Esophagus squamous epithelium (tissue), 4 donors: ENCODE measurements at regions not wholly inside any gene's neighbourhood (a gene's known extent, or its start where the extent isn't known, plus 50 kb on each side); places are given as distances from the start of the nearest gene placed in this dataset.

Source experiments
- POLR2A ChIP-seq, 4 donors: fragments of 450-650 bp; IDR thresholded peaks; one replicate each; pipeline ENCODE4 v1.6.1; 2017; ENCODE audit warnings: antibody characterized with exemption in 4 of 4, mild to moderate bottlenecking in 4 of 4, moderate library complexity in 3 of 4
- TF ChIP-seq, protein P1 (sequence below), 6 experiments: fragments of 450-650 bp in 4 of 6; fragments of 200-600 bp in 2 of 6; sonication (generic) in 2 of 6; IDR thresholded peaks; one replicate each; pipeline ENCODE4 v1.5.1; 2016 to 2019; ENCODE audit warnings: antibody characterized with exemption in 6 of 6, mild to moderate bottlenecking in 4 of 6, moderate library complexity in 4 of 6

GRCh38 chr21:41032541-41032940 is 135.4 kb upstream of the BACE2 start:
- TF ChIP-seq POLR2A (IDR thresholded peaks at IDR 0.05): no peak
- TF ChIP-seq, protein P1, sequence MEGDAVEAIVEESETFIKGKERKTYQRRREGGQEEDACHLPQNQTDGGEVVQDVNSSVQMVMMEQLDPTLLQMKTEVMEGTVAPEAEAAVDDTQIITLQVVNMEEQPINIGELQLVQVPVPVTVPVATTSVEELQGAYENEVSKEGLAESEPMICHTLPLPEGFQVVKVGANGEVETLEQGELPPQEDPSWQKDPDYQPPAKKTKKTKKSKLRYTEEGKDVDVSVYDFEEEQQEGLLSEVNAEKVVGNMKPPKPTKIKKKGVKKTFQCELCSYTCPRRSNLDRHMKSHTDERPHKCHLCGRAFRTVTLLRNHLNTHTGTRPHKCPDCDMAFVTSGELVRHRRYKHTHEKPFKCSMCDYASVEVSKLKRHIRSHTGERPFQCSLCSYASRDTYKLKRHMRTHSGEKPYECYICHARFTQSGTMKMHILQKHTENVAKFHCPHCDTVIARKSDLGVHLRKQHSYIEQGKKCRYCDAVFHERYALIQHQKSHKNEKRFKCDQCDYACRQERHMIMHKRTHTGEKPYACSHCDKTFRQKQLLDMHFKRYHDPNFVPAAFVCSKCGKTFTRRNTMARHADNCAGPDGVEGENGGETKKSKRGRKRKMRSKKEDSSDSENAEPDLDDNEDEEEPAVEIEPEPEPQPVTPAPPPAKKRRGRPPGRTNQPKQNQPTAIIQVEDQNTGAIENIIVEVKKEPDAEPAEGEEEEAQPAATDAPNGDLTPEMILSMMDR (IDR thresholded peaks at IDR 0.05): no peak
